GM19452 (cell line): ENCODE measurements at regions not wholly inside any gene's neighbourhood (a gene's known extent, or its start where the extent isn't known, plus 50 kb on each side); places are given as distances from the start of the nearest gene placed in this dataset.

Source experiments
- ATAC-seq: cut with Tn5 transposase; IDR thresholded peaks from one replicate; pipeline ENCODE4 v1.9.1; 2021; ENCODE audit not compliant: unreplicated experiment

GRCh38 chr6:167766986-167767714 is 59.6 kb upstream of the AFDN start:
- ATAC-seq: no peak

DNA sequence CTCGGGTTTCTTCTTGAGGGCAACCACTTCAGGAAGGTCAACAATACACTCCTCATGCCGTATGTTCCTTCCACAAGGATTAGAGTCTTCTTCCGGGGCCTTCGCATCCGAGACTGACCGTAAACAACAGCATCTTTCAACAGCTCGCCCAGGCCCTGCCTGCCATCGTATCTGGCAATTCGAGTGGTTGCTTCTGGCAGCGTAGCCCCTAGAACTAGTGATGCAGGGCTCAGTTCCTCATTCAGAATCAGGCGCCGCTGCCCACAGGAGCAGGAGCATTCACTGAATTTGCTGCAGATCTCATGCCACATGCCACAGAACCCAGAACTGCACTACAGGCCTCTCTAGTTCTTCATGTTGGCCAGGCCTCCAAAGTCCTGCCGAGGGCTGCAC is 59.0 kb upstream of the AFDN start:
- no peak for ATAC-seq

DNA sequence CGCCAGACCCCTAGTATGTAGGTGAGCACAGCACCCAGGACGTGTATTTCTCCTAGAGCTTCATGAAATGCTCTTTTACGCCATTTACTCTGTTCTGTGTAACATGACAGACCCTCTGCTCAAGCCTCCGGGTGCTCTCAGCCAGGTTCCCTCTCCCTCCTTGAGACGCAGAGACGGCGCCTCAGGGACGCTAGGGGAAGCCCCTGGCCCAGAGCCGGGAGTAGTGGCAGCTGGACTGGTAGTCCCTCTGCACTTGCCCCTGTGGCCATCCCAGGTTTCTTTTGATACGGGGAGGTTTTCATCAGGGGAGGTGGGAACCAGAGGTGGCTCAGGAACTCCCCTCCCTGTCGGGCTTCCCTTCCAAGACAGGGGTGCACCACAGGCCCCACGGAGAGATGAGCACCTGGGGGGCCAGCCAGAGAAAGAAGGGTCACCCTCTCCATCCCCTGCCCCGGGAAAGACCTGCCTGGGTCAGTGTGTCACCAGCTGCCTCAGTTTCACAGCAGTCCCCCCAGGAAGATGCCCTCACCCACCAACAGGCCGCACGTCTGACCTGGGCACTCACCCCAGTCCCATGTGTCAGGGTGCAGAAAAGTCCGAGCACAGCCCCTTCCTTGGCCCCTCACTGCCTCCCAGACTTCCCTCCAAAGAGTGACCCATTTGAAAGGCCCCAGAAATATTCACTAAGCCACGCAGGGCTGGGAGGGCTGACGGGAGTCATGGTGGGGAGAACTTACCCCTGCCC is 58.1 kb upstream of the AFDN start:
- no peak for ATAC-seq

GRCh38 chr6:167769408-167770190 is 57.1 kb upstream of the AFDN start:
- no peak for ATAC-seq

DNA sequence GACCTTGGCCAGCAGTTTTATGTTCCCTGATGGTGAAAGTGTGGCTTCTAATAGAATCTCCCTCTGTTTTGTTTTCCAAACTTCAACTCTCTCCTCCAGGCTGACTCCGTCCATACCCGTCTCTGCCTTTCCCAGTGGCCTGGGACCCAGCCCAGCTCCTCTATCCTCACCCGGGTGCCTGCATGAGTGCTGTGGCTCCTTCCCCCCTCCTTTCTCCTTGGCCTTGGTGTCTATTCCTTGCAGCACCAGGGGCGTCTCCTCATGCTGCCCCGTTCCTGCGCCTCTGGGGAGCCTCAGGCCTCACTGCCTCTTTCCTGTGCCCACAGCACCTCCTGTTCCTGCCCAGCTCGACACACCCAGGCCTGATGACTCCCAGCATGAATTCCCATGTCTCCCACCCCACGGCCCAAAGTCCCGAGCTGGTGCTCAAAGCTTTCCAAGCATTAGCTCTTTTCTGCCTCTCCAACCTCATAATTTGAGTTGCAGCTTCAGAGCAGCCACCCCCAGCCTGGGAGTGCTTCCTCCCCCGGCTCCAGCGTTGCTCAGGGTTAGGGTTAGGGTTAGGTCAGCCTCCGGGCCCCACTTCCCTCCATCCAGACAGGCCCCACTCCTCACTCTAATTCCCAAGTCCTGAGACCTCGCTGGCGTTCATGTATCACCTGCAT is 56.3 kb upstream of the AFDN start:
- no peak for ATAC-seq

DNA sequence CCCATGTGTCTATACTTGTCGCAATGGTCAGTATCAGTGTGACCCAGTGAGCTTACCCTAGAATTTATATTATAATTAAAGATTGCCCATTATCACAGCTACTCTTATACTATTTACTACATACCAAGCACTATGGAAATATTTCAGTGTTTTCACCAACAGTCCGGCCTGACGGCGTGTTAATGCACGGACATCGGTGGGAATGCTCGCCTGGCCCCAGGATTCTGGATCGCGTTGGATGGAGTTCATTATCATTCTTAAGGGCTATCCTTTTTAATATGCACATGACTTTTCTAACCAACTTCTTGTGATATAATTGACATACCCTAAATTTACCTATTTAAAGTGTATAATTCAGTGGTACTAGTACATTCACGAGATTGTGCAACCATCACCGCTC is 51.8 kb upstream of the AFDN start:
- no peak for ATAC-seq

DNA sequence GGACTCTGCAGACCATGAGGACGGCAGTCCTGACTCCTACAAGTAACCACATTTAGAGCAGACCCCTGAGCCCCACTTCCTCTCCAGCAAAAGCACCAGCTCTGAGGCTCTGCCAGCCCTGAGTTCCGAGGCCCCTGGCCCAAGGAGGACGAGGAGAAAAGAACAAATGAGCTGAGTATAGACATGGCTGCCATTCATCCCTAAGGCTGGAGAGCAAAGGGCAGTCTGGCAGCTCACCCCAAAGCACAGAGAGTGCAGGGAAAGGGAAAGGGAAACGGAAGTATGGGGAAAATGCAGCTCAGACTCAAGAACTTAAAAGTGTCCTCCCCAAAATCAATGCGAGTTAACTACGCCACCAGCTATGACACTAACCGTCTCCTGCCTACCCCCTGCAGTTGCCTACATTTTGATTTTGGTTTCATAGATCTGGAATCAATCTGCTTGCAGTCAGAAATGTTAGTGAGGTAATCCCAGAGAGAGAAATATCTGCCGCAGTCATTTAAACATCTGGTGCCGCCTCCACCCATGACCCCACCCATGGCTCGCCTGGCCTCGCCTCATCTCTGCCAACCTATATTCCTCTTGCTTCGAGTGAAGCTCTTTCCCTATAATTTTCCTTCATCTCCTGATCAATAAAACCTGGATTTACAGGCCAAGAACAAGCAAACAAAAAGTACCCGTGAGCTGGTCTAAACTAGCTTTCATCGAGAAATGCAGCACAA is 49.6 kb upstream of the AFDN start:
- ATAC-seq: no peak
